ENCODE measurements at regions not wholly inside any gene's neighbourhood (a gene's known extent, or its start where the extent isn't known, plus 50 kb on each side); places are given as distances from the start of the nearest gene placed in this dataset.

- Histone ChIP-seq H3K4me2 (ENCODE audit: control insufficient read depth, insufficient read depth) (no peak overlapping the region), H3K9ac (ENCODE audit: control insufficient read depth, insufficient read depth, low read length) (no peak overlapping the region), H3K4me1 (ENCODE audit: control insufficient read depth, insufficient read depth, low read length) (no peaks in the 10 kb centered on the region), H3K9me3 (replicated peaks; ENCODE audit: control insufficient read depth, insufficient read depth, low read length) (no peaks in the 10 kb centered on the region), H3K79me2 (ENCODE audit: control insufficient read depth, insufficient read depth, low read length) (no peaks in the 10 kb centered on the region), H2AFZ (ENCODE audit: control insufficient read depth, low read depth, low read length) (no peak overlapping the region), H3K4me3 (no peak overlapping the region), H3K27ac (ENCODE audit: control insufficient read depth, insufficient read depth) (no peak overlapping the region), H3K27me3 (replicated peaks in 1 of 2; ENCODE audit: control insufficient read depth in 2 of 2, insufficient read depth in 2 of 2, low read length in 1 of 2) (peaks cover 3 to 4% of the 10 kb centered on the region in 2 experiments; a peak in 2 of 4 replicates), H4K20me1 (ENCODE audit: control insufficient read depth, insufficient read depth) (no peaks in the 10 kb centered on the region), H3K36me3 (ENCODE audit: control insufficient read depth in 2 of 2, insufficient read depth in 2 of 2, low read length in 1 of 2) (no peaks in the 10 kb centered on the region)
- ATAC-seq (no peak), FAIRE-seq (no peak), DNase-seq (ENCODE audit: low read depth, low spot score) (no peak)
- ChIA-PET CTCF (interaction anchor here (1.0 to 1.3 kb wide), 2 partner anchors 18 to 590 kb away, joined by 3 read pairs; no protein-coding TSS in a partner anchor), POLR2A (no interaction called here), SMC1A (ENCODE audit: uncharacterized antibody, unreplicated experiment) (no interaction called here), RAD21 (ENCODE audit: unreplicated experiment) (no interaction called here)
- in situ Hi-C loops (cut with MboI) (no loop called here), intact Hi-C loops (cut with micrococcal nuclease; ENCODE audit: unreplicated experiment) (loop anchor here (10.0 kb wide), 1 partner anchor 591 kb away; no protein-coding TSS in a partner anchor)
- BruUV-seq (replicated peaks), result no TSS peak
- 49% methylated on average over 12 of the region's 12 CpGs for WGBS (ENCODE audit: insufficient coverage, insufficient replicate concordance, low lambda C conversion rate, missing lambda C conversion rate)
- TF ChIP-seq POLR2A (IDR thresholded peaks at IDR 0.05; ENCODE audit: low read depth, low read length) (no peak), LARP7 (IDR thresholded peaks at IDR 0.05) (no peak), TCF3 (IDR thresholded peaks at IDR 0.05; ENCODE audit: borderline replicate concordance, insufficient read depth, low read depth, low read length) (no peak), SUZ12 (IDR thresholded peaks at IDR 0.05; ENCODE audit: unreplicated experiment) (no peak), HDGF (IDR thresholded peaks at IDR 0.05) (no peak), SIX5 (IDR thresholded peaks at IDR 0.05; ENCODE audit: low read depth, low read length, severe bottlenecking) (no peak), JUND (IDR thresholded peaks at IDR 0.05; ENCODE audit: low read depth, low read length) (no peak), STAT1 (conservative IDR thresholded peaks at IDR 0.05) (no peak), RBBP5 (conservative IDR thresholded peaks at IDR 0.05) (no peak), CBX5 (IDR thresholded peaks at IDR 0.05; ENCODE audit: low read depth) (no peak), ZBTB4 (CRISPR knock-in tag; IDR thresholded peaks at IDR 0.05) (no peak)
Observed at GRCh38 chr12:13273850-13274249, 77.3 kb downstream of the EMP1 start.

Measured in GM12878 (cell line).